Activated B cell treated with CpG ODN at 0.5 μM for 24 hours (primary cell): ENCODE measurements at regions not wholly inside any gene's neighbourhood (a gene's known extent, or its start where the extent isn't known, plus 50 kb on each side); places are given as distances from the start of the nearest gene placed in this dataset.

ENCODE experiments used
- ATAC-seq: fragments of 200-7000 bp; cut with Tn5 transposase; one replicate; pipeline ENCODE4 v1.10.0; 2021; ENCODE audit warnings: low read depth, mild to moderate bottlenecking, moderate library complexity
- CTCF ChIA-PET: fragments of 350-600 bp; sonication (Branson Sonifier 250); formaldehyde crosslinking; loops from one replicate; lab custom pipeline; 2021; ENCODE audit warnings: antibody characterized with exemption; lab: Charles Lee
- POLR2A ChIA-PET: fragments of 350-600 bp; sonication (Branson Sonifier 250); formaldehyde crosslinking; loops from one replicate; lab custom pipeline; 2021; ENCODE audit warnings: antibody characterized with exemption; lab: Charles Lee
- DNase-seq: peaks from one replicate; pipeline ENCODE4 v3.0.0; 2022
- H3K27ac Mint-ChIP-seq: one replicate; pipeline ENCODE4 v1.8.0; 2020; ENCODE audit warnings: mixed read lengths
- H3K27me3 Mint-ChIP-seq: one replicate; pipeline ENCODE4 v1.8.0; 2021; ENCODE audit warnings: mixed read lengths
- H3K36me3 Mint-ChIP-seq: one replicate; pipeline ENCODE4 v1.8.0; 2021; ENCODE audit warnings: low read depth, mixed read lengths
- H3K4me1 Mint-ChIP-seq: one replicate; pipeline ENCODE4 v1.8.0; 2021; ENCODE audit warnings: mixed read lengths
- H3K4me3 Mint-ChIP-seq: one replicate; pipeline ENCODE4 v1.8.0; 2020; ENCODE audit warnings: mild to moderate bottlenecking, mixed read lengths
- H3K9me3 Mint-ChIP-seq: one replicate; pipeline ENCODE4 v1.8.0; 2020; ENCODE audit warnings: mixed read lengths
- intact Hi-C: fragments of 100-400 bp; cut with micrococcal nuclease; formaldehyde crosslinking; loops from one replicate; pipeline ENCODE4 v1.15.1; 2024
- TF ChIP-seq, protein P1 (sequence below): fragments of 200-600 bp; IDR thresholded peaks from one replicate; pipeline ENCODE4 v1.8.0; 2022; ENCODE audit warnings: antibody characterized with exemption, mild to moderate bottlenecking

DNA sequence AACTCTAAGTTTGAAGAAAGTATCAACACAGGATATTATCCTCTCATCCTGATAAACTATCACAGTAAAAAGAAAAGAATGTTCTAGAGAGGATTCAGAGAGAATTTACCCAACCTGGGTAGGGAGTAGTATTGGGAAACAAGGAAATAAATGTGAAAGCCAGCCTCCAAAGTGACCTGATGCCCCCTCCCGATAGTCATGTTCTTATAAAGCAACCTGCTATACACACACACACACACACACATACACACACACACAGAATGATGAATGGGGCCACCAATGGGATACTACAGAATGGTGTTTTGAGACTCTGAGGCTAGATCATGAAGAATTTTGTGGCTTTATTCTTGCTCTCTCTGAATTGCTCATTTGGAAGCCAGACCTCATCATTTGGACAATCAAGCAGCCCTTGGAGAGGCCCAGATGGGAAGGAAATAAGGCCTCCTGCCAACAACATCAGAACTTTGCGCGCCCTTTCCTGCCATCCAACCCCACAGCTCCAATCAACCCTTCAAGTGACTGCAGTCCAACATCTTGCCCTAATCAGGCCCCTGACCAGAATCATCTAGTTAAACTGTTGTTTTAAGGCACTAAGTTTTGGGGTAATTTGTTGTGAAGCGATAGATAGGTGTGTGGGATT is 807.9 kb upstream of the ARGLU1 start:
- Mint-ChIP-seq H3K27ac (no peak overlapping the region), H3K4me1 (no peaks in the 10 kb centered on the region), H3K27me3 (no peaks in the 10 kb centered on the region), H3K4me3 (no peak overlapping the region), H3K9me3 (no peaks in the 10 kb centered on the region), H3K36me3 (no peaks in the 10 kb centered on the region)
- CTCF ChIA-PET: no interaction called here
- ATAC-seq: no peak
- no peak for DNase-seq
- intact Hi-C loops: no loop called here
- TF ChIP-seq, protein P1, sequence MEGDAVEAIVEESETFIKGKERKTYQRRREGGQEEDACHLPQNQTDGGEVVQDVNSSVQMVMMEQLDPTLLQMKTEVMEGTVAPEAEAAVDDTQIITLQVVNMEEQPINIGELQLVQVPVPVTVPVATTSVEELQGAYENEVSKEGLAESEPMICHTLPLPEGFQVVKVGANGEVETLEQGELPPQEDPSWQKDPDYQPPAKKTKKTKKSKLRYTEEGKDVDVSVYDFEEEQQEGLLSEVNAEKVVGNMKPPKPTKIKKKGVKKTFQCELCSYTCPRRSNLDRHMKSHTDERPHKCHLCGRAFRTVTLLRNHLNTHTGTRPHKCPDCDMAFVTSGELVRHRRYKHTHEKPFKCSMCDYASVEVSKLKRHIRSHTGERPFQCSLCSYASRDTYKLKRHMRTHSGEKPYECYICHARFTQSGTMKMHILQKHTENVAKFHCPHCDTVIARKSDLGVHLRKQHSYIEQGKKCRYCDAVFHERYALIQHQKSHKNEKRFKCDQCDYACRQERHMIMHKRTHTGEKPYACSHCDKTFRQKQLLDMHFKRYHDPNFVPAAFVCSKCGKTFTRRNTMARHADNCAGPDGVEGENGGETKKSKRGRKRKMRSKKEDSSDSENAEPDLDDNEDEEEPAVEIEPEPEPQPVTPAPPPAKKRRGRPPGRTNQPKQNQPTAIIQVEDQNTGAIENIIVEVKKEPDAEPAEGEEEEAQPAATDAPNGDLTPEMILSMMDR: no peak
- POLR2A ChIA-PET: no interaction called here

DNA sequence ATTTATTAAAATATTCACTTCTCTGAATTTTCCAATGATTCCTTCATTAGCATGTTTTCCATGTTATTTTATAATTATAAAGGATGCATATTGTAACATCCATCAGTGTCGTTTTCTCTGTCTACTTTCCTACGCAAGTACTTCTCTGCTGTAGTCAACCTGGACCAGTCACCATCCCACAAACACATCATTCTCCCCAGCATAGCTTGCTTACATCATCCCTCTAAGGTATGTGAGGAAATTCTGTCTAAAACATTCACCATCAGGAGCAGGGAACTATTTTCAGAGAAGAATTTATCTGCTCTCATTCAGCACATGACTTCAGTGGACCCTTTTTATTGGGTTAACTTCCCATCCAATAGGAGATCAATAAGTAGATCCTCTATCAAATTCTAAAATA is 806.1 kb upstream of the ARGLU1 start:
- CTCF ChIA-PET: no interaction called here
- H3K4me3 Mint-ChIP-seq: no peak overlapping the region
- H3K36me3 Mint-ChIP-seq: no peaks in the 10 kb centered on the region
- DNase-seq (no peak), ATAC-seq (no peak)
- H3K9me3 Mint-ChIP-seq: no peaks in the 10 kb centered on the region
- POLR2A ChIA-PET: no interaction called here
- intact Hi-C loops: no loop called here
- TF ChIP-seq, protein P1: no peak
- H3K4me1 Mint-ChIP-seq: no peaks in the 10 kb centered on the region
- no peak overlapping the region for H3K27ac Mint-ChIP-seq
- H3K27me3 Mint-ChIP-seq: no peaks in the 10 kb centered on the region

DNA sequence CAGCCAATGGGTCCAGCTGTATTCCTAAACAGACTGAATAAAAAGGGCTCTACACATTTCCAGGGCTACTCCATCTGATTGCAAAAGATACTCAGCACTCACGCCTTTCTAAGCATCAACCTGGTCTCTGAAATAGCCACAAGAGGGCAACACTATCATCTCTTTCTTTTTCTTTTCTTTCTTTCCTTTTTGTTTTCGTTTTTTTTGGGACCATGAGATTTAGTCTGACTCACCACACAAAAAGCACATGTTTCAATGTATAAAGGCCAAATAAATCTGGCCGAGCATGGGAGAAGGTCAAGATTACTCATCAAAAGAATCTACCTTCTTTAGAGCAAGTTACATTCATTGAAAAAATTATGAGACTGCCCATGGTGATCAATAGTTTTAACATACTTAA is 805.6 kb upstream of the ARGLU1 start:
- H3K36me3 Mint-ChIP-seq: no peaks in the 10 kb centered on the region
- ATAC-seq: no peak
- intact Hi-C loops: no loop called here
- no peaks in the 10 kb centered on the region for H3K27me3 Mint-ChIP-seq
- CTCF ChIA-PET: no interaction called here
- no peaks in the 10 kb centered on the region for H3K4me1 Mint-ChIP-seq
- H3K9me3 Mint-ChIP-seq: no peaks in the 10 kb centered on the region
- TF ChIP-seq, protein P1: no peak
- no peak for DNase-seq
- H3K4me3 Mint-ChIP-seq: no peak overlapping the region
- POLR2A ChIA-PET: no interaction called here
- H3K27ac Mint-ChIP-seq: no peak overlapping the region

DNA sequence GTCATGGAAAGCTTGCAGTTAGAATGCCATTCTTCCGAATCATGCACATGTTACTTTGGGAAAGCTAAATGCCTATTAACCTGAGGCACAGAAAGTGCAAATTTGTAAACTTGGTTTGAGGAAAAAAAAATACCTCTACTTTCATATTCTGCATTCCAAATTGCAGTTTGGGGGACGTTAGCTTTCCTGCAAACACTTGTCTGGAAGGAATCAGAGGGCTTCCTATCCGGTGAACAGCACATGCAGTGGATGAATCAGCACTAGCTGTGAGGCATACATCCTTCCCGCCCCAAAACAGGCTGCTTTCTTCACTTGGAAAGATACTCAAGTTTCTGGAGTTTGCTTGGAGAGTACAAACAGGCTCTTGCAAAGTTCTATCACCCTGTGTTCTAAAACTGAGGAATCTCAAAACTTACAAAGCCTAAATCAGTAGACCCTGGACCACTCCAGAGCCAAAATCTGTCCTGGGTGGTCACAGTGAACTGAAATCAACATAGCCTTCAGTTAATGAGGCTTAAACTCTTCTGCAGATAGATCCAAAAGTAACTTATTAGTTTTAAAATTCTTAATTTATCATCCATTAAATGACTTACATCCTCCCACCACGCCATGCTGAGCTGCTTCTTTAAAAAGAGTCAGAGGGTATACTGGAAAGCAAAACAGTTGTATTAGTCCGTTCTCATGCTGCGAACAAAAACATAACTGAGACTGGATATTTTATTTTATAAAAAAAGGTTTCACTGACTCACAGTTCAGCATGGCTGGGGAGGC is 802.3 kb upstream of the ARGLU1 start:
- Mint-ChIP-seq H3K4me1 (no peaks in the 10 kb centered on the region), H3K4me3 (no peak overlapping the region), H3K9me3 (no peaks in the 10 kb centered on the region), H3K27ac (no peak overlapping the region), H3K27me3 (no peaks in the 10 kb centered on the region), H3K36me3 (no peaks in the 10 kb centered on the region)
- TF ChIP-seq, protein P1: no peak
- intact Hi-C loops: no loop called here
- POLR2A ChIA-PET: no interaction called here
- ATAC-seq: no peak
- no peak for DNase-seq
- CTCF ChIA-PET: no interaction called here

DNA sequence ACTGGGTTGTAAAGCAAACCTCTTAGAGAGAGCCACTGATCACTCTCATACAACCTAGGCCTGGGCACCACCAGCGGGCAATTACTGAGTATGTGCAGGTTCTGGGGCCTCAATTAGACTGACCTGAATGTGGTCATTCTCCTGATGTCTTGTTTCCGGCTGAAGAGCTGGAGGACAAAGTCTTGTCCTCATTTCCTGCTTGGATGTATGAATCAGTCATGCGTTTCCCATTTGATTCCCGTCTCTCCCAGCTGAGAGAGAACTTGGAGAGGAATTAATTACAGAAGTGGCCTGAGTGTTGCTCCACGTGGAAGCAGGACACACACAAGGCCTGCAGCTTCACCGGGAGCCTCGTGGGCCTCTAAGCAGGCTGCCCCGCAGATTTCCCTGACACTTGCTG is 799.3 kb upstream of the ARGLU1 start:
- TF ChIP-seq, protein P1: no peak
- no peaks in the 10 kb centered on the region for H3K4me1 Mint-ChIP-seq
- ChIA-PET POLR2A (no interaction called here), CTCF (no interaction called here)
- no peaks in the 10 kb centered on the region for H3K9me3 Mint-ChIP-seq
- ATAC-seq (no peak), DNase-seq (no peak)
- intact Hi-C loops: no loop called here
- no peak overlapping the region for H3K27ac Mint-ChIP-seq
- H3K27me3 Mint-ChIP-seq: no peaks in the 10 kb centered on the region
- H3K4me3 Mint-ChIP-seq: no peak overlapping the region
- H3K36me3 Mint-ChIP-seq: no peaks in the 10 kb centered on the region
